BLaER1 treated with 17β-estradiol and CSF1 and Interleukin-3, amounts not matched to agents 10 nM and 100 nM (cell line): ENCODE measurements at regions not wholly inside any gene's neighbourhood (a gene's known extent, or its start where the extent isn't known, plus 50 kb on each side); places are given as distances from the start of the nearest gene placed in this dataset.
"Not testable (repeated sequence)": the region's sequence is repeated elsewhere in the genome, so short reads cannot be mapped to it uniquely, and the experiment has no call there.

Experiments used
- H3K27ac ChIP-seq, 11 experiments: shearing (Covaris generic); formaldehyde crosslinking; 2 replicates each; pipeline ENCODE4 v1.8.1; 2022
- H3K27me3 ChIP-seq, 11 experiments: shearing (Covaris generic); formaldehyde crosslinking; 2 replicates each; pipeline ENCODE4 v1.8.1; 2022
- H3K36me3 ChIP-seq, 11 experiments: shearing (Covaris generic); formaldehyde crosslinking; 2 replicates each; pipeline ENCODE4 v1.8.1; 2022
- H3K4me1 ChIP-seq, 10 experiments: shearing (Covaris generic); formaldehyde crosslinking; 2 replicates each; pipeline ENCODE4 v1.8.1; 2022
- H3K4me2 ChIP-seq, 11 experiments: shearing (Covaris generic); formaldehyde crosslinking; 2 replicates each; pipeline ENCODE4 v1.8.1; 2022
- H3K4me3 ChIP-seq, 10 experiments: shearing (Covaris generic); formaldehyde crosslinking; 2 replicates each; pipeline ENCODE4 v1.8.1; 2022
- H3K9ac ChIP-seq, 11 experiments: shearing (Covaris generic); formaldehyde crosslinking; 2 replicates each; pipeline ENCODE4 v1.8.1; 2022
- H3K9me3 ChIP-seq, 11 experiments: shearing (Covaris generic); formaldehyde crosslinking; replicated peaks in 1 of 11; 2 replicates each; pipeline ENCODE4 v1.8.1; 2022
- H4K20me1 ChIP-seq, 11 experiments: shearing (Covaris generic); formaldehyde crosslinking; 2 replicates each; pipeline ENCODE4 v1.8.1; 2022
- Cebpa-rat ChIP-seq, 11 experiments: shearing (Covaris generic); IDR thresholded peaks; 2 replicates each; pipeline ENCODE4 v1.8.1; 2022

- Histone ChIP-seq H3K4me2 (no peak overlapping the region), H3K36me3 (no peaks in the 10 kb centered on the region), H3K27ac (no peak overlapping the region), H3K27me3 (no peaks in the 10 kb centered on the region), H3K4me3 (no peak overlapping the region), H4K20me1 (no peaks in the 10 kb centered on the region), H3K4me1 (peaks cover 10 to 22% (median 17%) of the 10 kb centered on the region in 10 experiments; a peak in 19 of 20 replicates), H3K9ac (no peak overlapping the region), H3K9me3 (peaks cover 18 to 39% (median 30%) of the 10 kb centered on the region in 11 experiments)
- no peak for TF ChIP-seq Cebpa-rat (IDR thresholded peaks at IDR 0.05)
Measured at GRCh38 chr13:50283017-50283416, 267.8 kb downstream of the KCNRG start.

- Histone ChIP-seq H3K4me2 (peak overlapping the region; percentile 17 to 68 (median 29); a peak in 20 of 22 replicates), H4K20me1 (no peaks in the 10 kb centered on the region), H3K9ac (no peak overlapping the region), H3K4me1 (peaks cover 9 to 19% (median 12%) of the 10 kb centered on the region in 10 experiments; a peak in 19 of 20 replicates), H3K36me3 (no peaks in the 10 kb centered on the region), H3K9me3 (peaks cover 25 to 45% (median 36%) of the 10 kb centered on the region in 11 experiments), H3K27me3 (no peaks in the 10 kb centered on the region), H3K4me3 (no peak overlapping the region), H3K27ac (no peak overlapping the region)
- TF ChIP-seq Cebpa-rat (IDR thresholded peaks at IDR 0.05), result no peak
Measured at GRCh38 chr13:50284540-50284939, 269.3 kb downstream of the KCNRG start.

- H3K9ac ChIP-seq, result no peak overlapping the region
- no peak overlapping the region for H3K4me3 ChIP-seq
- no peaks in the 10 kb centered on the region for H3K27me3 ChIP-seq
- H3K4me2 ChIP-seq, result peak overlapping the region in 7 of 11 experiments; percentile 17 to 68 (median 39); a peak in 11 of 22 replicates
- H3K9me3 ChIP-seq, result peaks cover 30 to 47% (median 40%) of the 10 kb centered on the region in 11 experiments
- peaks cover 9 to 26% (median 12%) of the 10 kb centered on the region in 10 experiments; a peak in 19 of 20 replicates for H3K4me1 ChIP-seq
- no peak for TF ChIP-seq Cebpa-rat (IDR thresholded peaks at IDR 0.05)
- H4K20me1 ChIP-seq, result no peaks in the 10 kb centered on the region
- H3K36me3 ChIP-seq, result no peaks in the 10 kb centered on the region
- no peak overlapping the region for H3K27ac ChIP-seq
Measured at GRCh38 chr13:50285283-50285682, 270.0 kb downstream of the KCNRG start.

- H3K9me3 ChIP-seq, result peaks cover 30 to 45% (median 39%) of the 10 kb centered on the region in 11 experiments
- TF ChIP-seq Cebpa-rat (IDR thresholded peaks at IDR 0.05), result no peak
- no peak overlapping the region for H3K4me2 ChIP-seq
- no peaks in the 10 kb centered on the region for H3K27me3 ChIP-seq
- H3K4me1 ChIP-seq, result peaks cover 9 to 33% (median 14%) of the 10 kb centered on the region in 10 experiments; a peak in 19 of 20 replicates
- H3K27ac ChIP-seq, result no peak overlapping the region
- no peak overlapping the region for H3K4me3 ChIP-seq
- no peaks in the 10 kb centered on the region for H4K20me1 ChIP-seq
- no peak overlapping the region for H3K9ac ChIP-seq
- no peaks in the 10 kb centered on the region for H3K36me3 ChIP-seq
Measured at GRCh38 chr13:50286324-50286723, 271.1 kb downstream of the KCNRG start.

GRCh38 chr13:50290186-50290585 lies 274.9 kb downstream of the KCNRG start:
- no peak for TF ChIP-seq Cebpa-rat (IDR thresholded peaks at IDR 0.05)

GRCh38 chr13:50291611-50292010 lies 276.4 kb downstream of the KCNRG start:
- peak overlapping the region in 1 of 11 experiments; percentile 44; a peak in 1 of 22 replicates for H3K9ac ChIP-seq
- H3K36me3 ChIP-seq, result no peaks in the 10 kb centered on the region
- peaks cover 0 to 33% (median 2%) of the 10 kb centered on the region in 10 experiments; a peak in 8 of 20 replicates for H3K4me1 ChIP-seq
- H3K27me3 ChIP-seq, result no peaks in the 10 kb centered on the region
- H3K4me2 ChIP-seq, result peak overlapping the region in 2 of 11 experiments; percentile 42 to 48; a peak in 4 of 22 replicates
- no peak for TF ChIP-seq Cebpa-rat (IDR thresholded peaks at IDR 0.05)
- H3K4me3 ChIP-seq, result no peak overlapping the region
- H4K20me1 ChIP-seq, result no peaks in the 10 kb centered on the region
- H3K27ac ChIP-seq, result no peak overlapping the region
- H3K9me3 ChIP-seq, result peaks cover 20 to 33% (median 24%) of the 10 kb centered on the region in 11 experiments

More at GRCh38 chr13:50290186-50290585, 274.9 kb downstream of the KCNRG start:
- peaks cover 18 to 31% (median 22%) of the 10 kb centered on the region in 11 experiments for H3K9me3 ChIP-seq
- no peaks in the 10 kb centered on the region for H3K36me3 ChIP-seq
- no peak overlapping the region for H3K4me3 ChIP-seq
- H3K27me3 ChIP-seq, result no peaks in the 10 kb centered on the region
- H3K4me1 ChIP-seq, result peaks cover 0 to 38% (median 2%) of the 10 kb centered on the region in 10 experiments; a peak in 8 of 20 replicates
- H3K4me2 ChIP-seq, result peak overlapping the region in 5 of 11 experiments; percentile 11 to 60 (median 21); a peak in 7 of 22 replicates
- no peak overlapping the region for H3K9ac ChIP-seq
- H4K20me1 ChIP-seq, result no peaks in the 10 kb centered on the region
- peak overlapping the region in 3 of 11 experiments; percentile 3 to 18 (median 6); a peak in 2 of 22 replicates for H3K27ac ChIP-seq

- peak overlapping the region in 2 of 11 experiments; percentile 42 to 48; a peak in 4 of 22 replicates for H3K4me2 ChIP-seq
- H3K27ac ChIP-seq, result no peak overlapping the region
- H3K4me3 ChIP-seq, result no peak overlapping the region
- H3K27me3 ChIP-seq, result no peaks in the 10 kb centered on the region
- peaks cover 0 to 33% (median 2%) of the 10 kb centered on the region in 10 experiments; a peak in 8 of 20 replicates for H3K4me1 ChIP-seq
- H4K20me1 ChIP-seq, result no peaks in the 10 kb centered on the region
- H3K9ac ChIP-seq, result peak overlapping the region in 1 of 11 experiments; percentile 44; a peak in 1 of 22 replicates
- H3K36me3 ChIP-seq, result no peaks in the 10 kb centered on the region
- peaks cover 20 to 33% (median 24%) of the 10 kb centered on the region in 11 experiments for H3K9me3 ChIP-seq
- no peak for TF ChIP-seq Cebpa-rat (IDR thresholded peaks at IDR 0.05)
Measured at GRCh38 chr13:50292081-50292480, 276.8 kb downstream of the KCNRG start.

GRCh38 chr13:50294425-50294824 lies 279.2 kb downstream of the KCNRG start:
- Histone ChIP-seq H3K9me3 (peaks cover 6 to 24% (median 15%) of the 10 kb centered on the region in 11 experiments; a peak in 21 of 22 replicates), H3K4me1 (peaks cover 0 to 33% (median 2%) of the 10 kb centered on the region in 10 experiments; a peak in 8 of 20 replicates)
- not testable (repeated sequence) for H3K4me2 ChIP-seq, H3K27me3 ChIP-seq, H3K36me3 ChIP-seq, H3K4me3 ChIP-seq, H3K27ac ChIP-seq, H3K9ac ChIP-seq, H4K20me1 ChIP-seq

- H3K27me3 ChIP-seq, result no peaks in the 10 kb centered on the region
- H3K27ac ChIP-seq, result no peak overlapping the region
- H4K20me1 ChIP-seq, result no peaks in the 10 kb centered on the region
- no peaks in the 10 kb centered on the region for H3K36me3 ChIP-seq
- no peak overlapping the region for H3K4me3 ChIP-seq
- no peak for TF ChIP-seq Cebpa-rat (IDR thresholded peaks at IDR 0.05)
- no peak overlapping the region for H3K9ac ChIP-seq
- no peaks in the 10 kb centered on the region for H3K4me1 ChIP-seq
- H3K9me3 ChIP-seq, result peaks cover 0 to 16% (median 5%) of the 10 kb centered on the region in 11 experiments; a peak in 10 of 22 replicates
- H3K4me2 ChIP-seq, result no peak overlapping the region
Measured at GRCh38 chr13:50299546-50300249, 284.5 kb downstream of the KCNRG start.
